IMR-90 (cell line): ENCODE measurements at regions not wholly inside any gene's neighbourhood (a gene's known extent, or its start where the extent isn't known, plus 50 kb on each side); places are given as distances from the start of the nearest gene placed in this dataset.

Experiments
- BHLHE40 ChIP-seq: fragments of 150-350 bp; IDR thresholded peaks from 2 replicates; pipeline ENCODE4 v1.6.1; 2016; ENCODE audit warnings: mild to moderate bottlenecking, low read depth, low read length
- CEBPB ChIP-seq: IDR thresholded peaks from 2 replicates; pipeline ENCODE4 v1.6.1; 2012; ENCODE audit warnings: low read depth, low read length, improper control_type of control experiment
- MAFK ChIP-seq: IDR thresholded peaks from 2 replicates; pipeline ENCODE4 v1.6.1; 2012; ENCODE audit warnings: low read depth, low read length, improper control_type of control experiment
- MAZ ChIP-seq: IDR thresholded peaks from 2 replicates; pipeline ENCODE4 v1.6.1; 2012; ENCODE audit warnings: low read depth, mild to moderate bottlenecking, low read length, improper control_type of control experiment, moderate library complexity, borderline replicate concordance
- NFE2L2 ChIP-seq: fragments of 150-350 bp; IDR thresholded peaks from 2 replicates; pipeline ENCODE4 v1.6.1; 2016; ENCODE audit warnings: low read depth, mild to moderate bottlenecking, low read length
- POLR2A ChIP-seq: IDR thresholded peaks from 2 replicates; pipeline ENCODE4 v1.6.1; 2012; ENCODE audit warnings: mild to moderate bottlenecking, low read depth, low read length
- RCOR1 ChIP-seq: IDR thresholded peaks from 2 replicates; pipeline ENCODE4 v1.6.1; 2012; ENCODE audit warnings: mild to moderate bottlenecking, low read length, improper control_type of control experiment; ENCODE audit not compliant: insufficient replicate concordance
- RFX5 ChIP-seq: IDR thresholded peaks from 2 replicates; pipeline ENCODE4 v1.8.0; 2012; ENCODE audit warnings: low read depth, mild to moderate bottlenecking, low read length, moderate library complexity
- SMC3 ChIP-seq: fragments of 150-350 bp; IDR thresholded peaks from 2 replicates; pipeline ENCODE4 v1.6.1; 2016; ENCODE audit warnings: low read depth, mild to moderate bottlenecking, antibody characterized with exemption, low read length, moderate library complexity
- TF ChIP-seq, protein P1 (sequence below): fragments of 150-350 bp; IDR thresholded peaks from 2 replicates; pipeline ENCODE4 v1.6.1; 2017; ENCODE audit warnings: mild to moderate bottlenecking, antibody characterized with exemption, low read length, low read depth
- TF ChIP-seq, protein P2 (sequence below): conservative IDR thresholded peaks from 2 replicates; pipeline ENCODE4 v1.5.1; 2012; ENCODE audit warnings: mild to moderate bottlenecking, low read depth, low read length, improper control_type of control experiment
- TF ChIP-seq, protein P3 (sequence below): fragments of 150-350 bp; IDR thresholded peaks from 2 replicates; pipeline ENCODE4 v1.6.1; 2016; ENCODE audit warnings: low read depth, mild to moderate bottlenecking, low read length, moderate library complexity, borderline replicate concordance

DNA sequence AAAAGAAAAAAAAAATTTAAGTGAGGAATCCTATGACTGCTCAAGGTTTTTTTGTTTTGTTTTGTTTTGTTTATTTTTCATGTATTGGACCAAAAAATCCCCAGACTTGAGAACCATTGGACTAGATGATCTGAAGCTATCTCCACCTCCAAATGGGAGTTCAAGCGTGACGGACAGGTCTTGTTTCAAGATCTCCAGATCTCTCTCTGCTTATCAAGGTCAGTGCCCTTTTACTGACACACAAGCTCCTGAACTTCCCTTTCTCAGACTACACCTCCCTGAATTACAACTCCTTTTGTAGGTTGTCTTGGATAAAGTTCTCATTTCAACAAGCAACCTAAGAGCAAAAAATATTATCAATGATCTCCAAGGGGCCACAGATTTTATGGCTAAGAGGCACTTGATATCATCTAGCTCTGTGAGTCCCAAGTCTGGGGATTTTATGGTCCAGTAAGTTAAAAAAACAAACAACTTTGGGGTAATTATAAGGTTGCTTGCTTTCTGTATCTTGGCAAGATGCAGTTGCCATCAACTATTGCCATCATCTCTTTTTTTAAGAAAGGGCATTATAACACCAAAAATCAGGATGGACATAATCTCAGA lies 396.0 kb upstream of the ATP5MC3 start:
- TF ChIP-seq POLR2A (no peak), CEBPB (no peak), SMC3 (no peak), RFX5 (no peak), MAFK (no peak), BHLHE40 (no peak), NFE2L2 (no peak), RCOR1 (no peak), MAZ (no peak)
- TF ChIP-seq, protein P1, sequence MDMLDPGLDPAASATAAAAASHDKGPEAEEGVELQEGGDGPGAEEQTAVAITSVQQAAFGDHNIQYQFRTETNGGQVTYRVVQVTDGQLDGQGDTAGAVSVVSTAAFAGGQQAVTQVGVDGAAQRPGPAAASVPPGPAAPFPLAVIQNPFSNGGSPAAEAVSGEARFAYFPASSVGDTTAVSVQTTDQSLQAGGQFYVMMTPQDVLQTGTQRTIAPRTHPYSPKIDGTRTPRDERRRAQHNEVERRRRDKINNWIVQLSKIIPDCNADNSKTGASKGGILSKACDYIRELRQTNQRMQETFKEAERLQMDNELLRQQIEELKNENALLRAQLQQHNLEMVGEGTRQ: no peak
- TF ChIP-seq, protein P2, sequence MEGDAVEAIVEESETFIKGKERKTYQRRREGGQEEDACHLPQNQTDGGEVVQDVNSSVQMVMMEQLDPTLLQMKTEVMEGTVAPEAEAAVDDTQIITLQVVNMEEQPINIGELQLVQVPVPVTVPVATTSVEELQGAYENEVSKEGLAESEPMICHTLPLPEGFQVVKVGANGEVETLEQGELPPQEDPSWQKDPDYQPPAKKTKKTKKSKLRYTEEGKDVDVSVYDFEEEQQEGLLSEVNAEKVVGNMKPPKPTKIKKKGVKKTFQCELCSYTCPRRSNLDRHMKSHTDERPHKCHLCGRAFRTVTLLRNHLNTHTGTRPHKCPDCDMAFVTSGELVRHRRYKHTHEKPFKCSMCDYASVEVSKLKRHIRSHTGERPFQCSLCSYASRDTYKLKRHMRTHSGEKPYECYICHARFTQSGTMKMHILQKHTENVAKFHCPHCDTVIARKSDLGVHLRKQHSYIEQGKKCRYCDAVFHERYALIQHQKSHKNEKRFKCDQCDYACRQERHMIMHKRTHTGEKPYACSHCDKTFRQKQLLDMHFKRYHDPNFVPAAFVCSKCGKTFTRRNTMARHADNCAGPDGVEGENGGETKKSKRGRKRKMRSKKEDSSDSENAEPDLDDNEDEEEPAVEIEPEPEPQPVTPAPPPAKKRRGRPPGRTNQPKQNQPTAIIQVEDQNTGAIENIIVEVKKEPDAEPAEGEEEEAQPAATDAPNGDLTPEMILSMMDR: no peak
- TF ChIP-seq, protein P3, sequence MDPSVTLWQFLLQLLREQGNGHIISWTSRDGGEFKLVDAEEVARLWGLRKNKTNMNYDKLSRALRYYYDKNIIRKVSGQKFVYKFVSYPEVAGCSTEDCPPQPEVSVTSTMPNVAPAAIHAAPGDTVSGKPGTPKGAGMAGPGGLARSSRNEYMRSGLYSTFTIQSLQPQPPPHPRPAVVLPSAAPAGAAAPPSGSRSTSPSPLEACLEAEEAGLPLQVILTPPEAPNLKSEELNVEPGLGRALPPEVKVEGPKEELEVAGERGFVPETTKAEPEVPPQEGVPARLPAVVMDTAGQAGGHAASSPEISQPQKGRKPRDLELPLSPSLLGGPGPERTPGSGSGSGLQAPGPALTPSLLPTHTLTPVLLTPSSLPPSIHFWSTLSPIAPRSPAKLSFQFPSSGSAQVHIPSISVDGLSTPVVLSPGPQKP: no peak
